ENCODE measurements at regions not wholly inside any gene's neighbourhood (a gene's known extent, or its start where the extent isn't known, plus 50 kb on each side); places are given as distances from the start of the nearest gene placed in this dataset.

GRCh38 chr7:20918156-20918555 lies 131.5 kb upstream of the SP8 start:
- BruUV-seq (replicated peaks): no TSS peak
- DNase-seq (ENCODE audit: low read depth, low spot score): no peak
- Histone ChIP-seq H3K4me3 (replicated peaks in 1 of 2; ENCODE audit: low read depth in 1 of 2, low read length in 2 of 2) (no peak overlapping the region), H2AFZ (ENCODE audit: low read depth, low read length, poor library complexity, severe bottlenecking) (no peak overlapping the region), H3K4me1 (ENCODE audit: control insufficient read depth in 1 of 2, insufficient read depth in 2 of 2, low read length in 2 of 2) (no peaks in the 10 kb centered on the region), H3K27me3 (ENCODE audit: insufficient read depth, low read length) (no peaks in the 10 kb centered on the region), H3K4me2 (ENCODE audit: low read length) (no peak overlapping the region), H3K9me2 (ENCODE audit: insufficient read depth) (no peaks in the 10 kb centered on the region), H4K20me1 (ENCODE audit: insufficient read depth) (no peaks in the 10 kb centered on the region), H3K9me3 (ENCODE audit: control insufficient read depth in 1 of 2, insufficient read depth in 1 of 2, low read depth in 1 of 2, low read length in 2 of 2) (no peaks in the 10 kb centered on the region), H3K36me3 (ENCODE audit: control insufficient read depth in 1 of 2, insufficient read depth in 2 of 2, low read length in 2 of 2) (no peaks in the 10 kb centered on the region), H3K9ac (ENCODE audit: low read length) (no peak overlapping the region), H3K79me2 (ENCODE audit: insufficient read depth, low read length) (no peaks in the 10 kb centered on the region), H3K27ac (ENCODE audit: low read depth, low read length) (no peak overlapping the region)
- POLR2A ChIA-PET: no interaction called here
- intact Hi-C loops (cut with micrococcal nuclease): no loop called here
- ATAC-seq: no peak
- CTCF ChIA-PET: no interaction called here
- RAD21 ChIA-PET (ENCODE audit: low non-redundant PET in 1 of 2, low total read pairs in 2 of 2, uncharacterized antibody in 2 of 2, unreplicated experiment in 2 of 2): no interaction called here
- TF ChIP-seq ATF3 (IDR thresholded peaks at IDR 0.05) (no peak), JUND (IDR thresholded peaks at IDR 0.05) (no peak), SP1 (IDR thresholded peaks at IDR 0.05; ENCODE audit: low read depth) (no peak), ZBTB33 (IDR thresholded peaks at IDR 0.05; ENCODE audit: extremely low read depth, insufficient replicate concordance, low read length) (no peak), EZH2phosphoT487 (IDR thresholded peaks at IDR 0.05; ENCODE audit: borderline replicate concordance) (no peak), MAX (IDR thresholded peaks at IDR 0.05) (no peak), ZNF274 (IDR thresholded peaks at IDR 0.05; ENCODE audit: low read depth, low read length) (no peak), YY1 (IDR thresholded peaks at IDR 0.05; ENCODE audit: extremely low read depth, insufficient replicate concordance, low read depth, low read length) (no peak), REST (IDR thresholded peaks at IDR 0.05; ENCODE audit: low read depth) (no peak), EGR1 (IDR thresholded peaks at IDR 0.05; ENCODE audit: low read depth) (no peak), FOSL1 (IDR thresholded peaks at IDR 0.05; ENCODE audit: low read depth) (no peak), ELF1 (IDR thresholded peaks at IDR 0.05; ENCODE audit: borderline replicate concordance, low read depth) (no peak), ZFX (IDR thresholded peaks at IDR 0.05) (no peak), POLR2A (IDR thresholded peaks at IDR 0.05; ENCODE audit: borderline replicate concordance, extremely low read depth, insufficient read depth, insufficient read length) (no peak), EZH2 (IDR thresholded peaks at IDR 0.05) (no peak), CTCF (IDR thresholded peaks at IDR 0.05 in 2 of 3, conservative IDR thresholded peaks at IDR 0.05 in 1 of 3; ENCODE audit: borderline replicate concordance in 1 of 3, insufficient read depth in 1 of 3, low read depth in 2 of 3, low read length in 2 of 3) (no peak)

Measured in HCT116 (cell line).